Spleen (tissue), 7 donors: ENCODE measurements at regions not wholly inside any gene's neighbourhood (a gene's known extent, or its start where the extent isn't known, plus 50 kb on each side); places are given as distances from the start of the nearest gene placed in this dataset.
A peak's percentile ranks its signal among the peaks of the same experiment; 100 is the strongest.

Source experiments
- CTCF ChIP-seq, 11 experiments: fragments of 200-600 bp in 7 of 11; fragments of 450-650 bp in 4 of 11; sonication (generic) in 4 of 11; IDR thresholded peaks in 8 of 11; conservative IDR thresholded peaks in 3 of 11; 1 replicate in 7 of 11; 2 replicates in 4 of 11; pipeline versions ENCODE4 v1.4.0 to v1.8.0; 2016 to 2021; ENCODE audit warnings: antibody characterized with exemption in 11 of 11, inconsistent platforms in 4 of 11, mild to moderate bottlenecking in 1 of 11
- POLR2A ChIP-seq, 3 donors: fragments of 450-650 bp; IDR thresholded peaks; one replicate each; pipeline ENCODE4 v1.5.1; 2017; ENCODE audit warnings: antibody characterized with exemption in 3 of 3, mild to moderate bottlenecking in 1 of 3
- POLR2AphosphoS5 ChIP-seq, 3 donors: sonication (generic); formaldehyde crosslinking; IDR thresholded peaks; one replicate each; pipeline ENCODE4 v1.5.1; 2017; ENCODE audit warnings: antibody characterized with exemption in 3 of 3
- donor health status: DM: no; HTN: no; CAD: no; lungs with moderate emphysema.
- donor health status: DM: no; HTN: no; CAD: no.
- donor health status: DM: no; HTN: no; CAD: no.

- TF ChIP-seq POLR2A (IDR thresholded peaks at IDR 0.05) (no peak), POLR2AphosphoS5 (IDR thresholded peaks at IDR 0.05) (no peak), CTCF (IDR thresholded peaks at IDR 0.05 in 8 of 11, conservative IDR thresholded peaks at IDR 0.05 in 3 of 11) (peak in 4 of 11 experiments; percentile 32 to 41 (median 34))
Measured at GRCh38 chr2:39593439-39594393, 72.0 kb upstream of the TMEM178A start.
